Heart left ventricle (tissue), 16 donors: ENCODE measurements at regions not wholly inside any gene's neighbourhood (a gene's known extent, or its start where the extent isn't known, plus 50 kb on each side); places are given as distances from the start of the nearest gene placed in this dataset.

ENCODE experiments used
- ATAC-seq, 4 donors: fragments of 200-7000 bp; cut with Tn5 transposase; one replicate each; pipeline ENCODE4 v1.9.1; 2020 to 2022; ENCODE audit warnings: moderate library complexity in 4 of 4, mild to moderate bottlenecking in 3 of 4, moderate number of reproducible peaks in 1 of 4
- DNase-seq, 5 donors: peaks; one replicate each; pipeline ENCODE4 v3.0.0-alpha.2; 2020
- H3K27ac ChIP-seq, 12 donors: fragments of 200-600 bp; sonication (generic) in 4 of 12; one replicate each; pipeline versions ENCODE4 v1.5.0 to v1.8.0; 2016 to 2022; ENCODE audit warnings: mild to moderate bottlenecking in 2 of 12
- H3K27me3 ChIP-seq, 9 donors: fragments of 200-600 bp; sonication (generic) in 2 of 9; one replicate each; pipeline versions ENCODE4 v1.5.1 to v1.8.0; 2016 to 2022; ENCODE audit warnings: mild to moderate bottlenecking in 3 of 9
- H3K36me3 ChIP-seq, 9 donors: fragments of 200-600 bp; sonication (generic) in 2 of 9; one replicate each; pipeline versions ENCODE4 v1.5.0 to v1.8.0; 2018 to 2022; ENCODE audit warnings: mild to moderate bottlenecking in 2 of 9
- H3K4me1 ChIP-seq, 12 donors: fragments of 200-600 bp; sonication (generic) in 4 of 12; one replicate each; pipeline versions ENCODE4 v1.5.0 to v1.8.0; 2016 to 2022; ENCODE audit warnings: mild to moderate bottlenecking in 3 of 12
- H3K4me3 ChIP-seq, 12 donors: fragments of 200-600 bp; sonication (generic) in 4 of 12; one replicate each; pipeline versions ENCODE4 v1.5.0 to v1.8.0; 2017 to 2022; ENCODE audit warnings: mild to moderate bottlenecking in 9 of 12, moderate library complexity in 4 of 12
- H3K9me3 ChIP-seq, 12 donors: fragments of 200-600 bp; sonication (generic) in 4 of 12; one replicate each; pipeline versions ENCODE4 v1.5.0 to v1.8.0; 2016 to 2022; ENCODE audit warnings: mild to moderate bottlenecking in 1 of 12
- CTCF ChIP-seq, 12 donors: fragments of 200-600 bp; sonication (generic) in 4 of 12; IDR thresholded peaks; one replicate each; pipeline versions ENCODE4 v1.5.0 to v1.8.0; 2018 to 2022; ENCODE audit warnings: antibody characterized with exemption in 12 of 12, mild to moderate bottlenecking in 5 of 12
- POLR2A ChIP-seq, 2 donors: fragments of 450-650 bp; IDR thresholded peaks; one replicate each; pipeline ENCODE4 v1.6.1; 2017; ENCODE audit warnings: antibody characterized with exemption in 2 of 2, mild to moderate bottlenecking in 2 of 2, moderate library complexity in 2 of 2
- WGBS, 4 donors: extraction: QIAGEN DNeasy Blood & Tissue Kit in 2 of 4; methylation state at CpG; one replicate each; pipeline versions ENCODE4 v1.1.5 to v1.1.7; 2013 to 2018; 5-methylcytosine and 5-hydroxymethylcytosine counted together
- intact Hi-C, 10 donors: fragments of 100-400 bp; cut with DNase I; formaldehyde crosslinking; loops; one replicate each; pipeline versions ENCODE4 v1.11.1 to v1.14.2; 2022
- donor health status: ischemic (EF 13 %, LVEDD 7.1; RV severe dilation, severe dysfunction).
- donor health status: healthy with polysubstance abuse.
- donor health status: DM: no; HTN: yes; CAD: no.
- donor health status: DM: no; HTN: no; CAD: no.
- donor health status: ischemic (EF 25% LVEDD 6.9; RV normal size, moderate dysfunction).
- donor health status: ischemic (EF 25% LVEDD 5.7; RV mildly dilated, moderate dysfunction).
- donor health status: healthy.
- donor health status: DM: yes; HTN: yes; CAD: no.
- donor health status: ischemic (EF 35%, LVEDD 5.7; RV mildly dilated, moderate dysfunction).
- donor health status: nonischemic (EF 11% LVEDD 7.7; RV severe dilation, severe dysfunction).
- donor health status: DM: yes; HTN: yes; CAD: no.
- donor health status: PGD.
- donor health status: ischemic (EF 29% LVEDD 5.4; RV normal size, mild dysfunction).
- donor health status: nonischemic (EF 23%, LVEDD 6.1; RV moderate dilation, normal function).

- Histone ChIP-seq H3K27ac (no peak overlapping the region), H3K4me3 (no peak overlapping the region), H3K4me1 (no peaks in the 10 kb centered on the region), H3K36me3 (no peaks in the 10 kb centered on the region), H3K9me3 (no peaks in the 10 kb centered on the region), H3K27me3 (peaks cover 0 to 6% (median 0%) of the 10 kb centered on the region in 9 donors)
- TF ChIP-seq CTCF (IDR thresholded peaks at IDR 0.05) (no peak), POLR2A (IDR thresholded peaks at IDR 0.05) (no peak)
- DNase-seq (no peak), ATAC-seq (no peak)
- intact Hi-C loops: loop anchor here in 1 of 10 donors (10.0 kb wide), 2 partner anchors 181 to 1291 kb away; no protein-coding TSS in a partner anchor
- 70 to 79% (median 77%) methylated on average over 7 of the region's 7 CpGs for WGBS, 4 donors
Measured at GRCh38 chr9:19513671-19514275, 105.0 kb downstream of the ACER2 start.

GRCh38 chr9:19512103-19512832 lies 103.5 kb downstream of the ACER2 start:
- H3K4me1 ChIP-seq: no peaks in the 10 kb centered on the region
- no peak overlapping the region for H3K27ac ChIP-seq
- H3K4me3 ChIP-seq: no peak overlapping the region
- WGBS, 4 donors: 69 to 76% (median 72%) methylated on average over 7 of the region's 7 CpGs
- H3K27me3 ChIP-seq: peaks cover 0 to 6% (median 0%) of the 10 kb centered on the region in 9 donors
- no peak for DNase-seq
- intact Hi-C loops: loop anchor here in 1 of 10 donors (10.0 kb wide), 2 partner anchors 183 to 1293 kb away; no protein-coding TSS in a partner anchor
- TF ChIP-seq CTCF (IDR thresholded peaks at IDR 0.05) (no peak), POLR2A (IDR thresholded peaks at IDR 0.05) (no peak)
- no peak for ATAC-seq
- no peaks in the 10 kb centered on the region for H3K9me3 ChIP-seq
- no peaks in the 10 kb centered on the region for H3K36me3 ChIP-seq

GRCh38 chr9:19511694-19512093 lies 102.9 kb downstream of the ACER2 start:
- Histone ChIP-seq H3K27me3 (peaks cover 0 to 6% (median 0%) of the 10 kb centered on the region in 9 donors), H3K4me3 (no peak overlapping the region), H3K9me3 (no peaks in the 10 kb centered on the region), H3K4me1 (no peaks in the 10 kb centered on the region), H3K36me3 (no peaks in the 10 kb centered on the region), H3K27ac (no peak overlapping the region)
- no peak for TF ChIP-seq CTCF (IDR thresholded peaks at IDR 0.05)
- no peak for TF ChIP-seq POLR2A (IDR thresholded peaks at IDR 0.05)
- intact Hi-C loops: loop anchor here in 1 of 10 donors (10.0 kb wide), 2 partner anchors 183 to 1293 kb away; no protein-coding TSS in a partner anchor
- DNase-seq (no peak), ATAC-seq (no peak)
- 80 to 94% (median 85%) methylated on average over 3 of the region's 3 CpGs for WGBS, 4 donors

DNA sequence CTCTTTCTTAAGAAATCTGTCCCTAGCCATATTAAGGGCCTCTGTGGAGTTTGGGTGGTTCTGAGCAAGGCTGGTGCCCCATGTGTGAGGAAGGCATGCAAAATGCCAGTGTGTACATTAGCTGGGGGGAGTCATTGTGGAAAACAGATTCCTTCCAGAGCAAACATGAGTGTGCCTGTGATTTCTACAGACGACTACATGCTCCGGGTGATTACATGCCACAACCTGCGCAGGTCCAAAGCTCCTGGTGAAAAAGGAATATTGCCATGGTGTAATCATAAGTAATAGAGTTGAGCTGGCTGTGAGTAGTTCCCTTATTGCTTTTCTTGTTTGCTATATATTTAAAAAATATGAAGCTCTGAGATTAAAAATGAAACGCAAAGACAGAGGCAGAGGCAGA lies 102.1 kb downstream of the ACER2 start:
- no peak overlapping the region for H3K4me3 ChIP-seq
- peaks cover 0 to 6% (median 0%) of the 10 kb centered on the region in 9 donors for H3K27me3 ChIP-seq
- no peaks in the 10 kb centered on the region for H3K36me3 ChIP-seq
- H3K4me1 ChIP-seq: no peaks in the 10 kb centered on the region
- intact Hi-C loops: loop anchor here in 1 of 10 donors (10.0 kb wide), 2 partner anchors 184 to 1294 kb away; no protein-coding TSS in a partner anchor
- DNase-seq (no peak), ATAC-seq (no peak)
- 76 to 91% (median 84%) methylated on average over 4 of the region's 4 CpGs for WGBS, 4 donors
- TF ChIP-seq POLR2A (IDR thresholded peaks at IDR 0.05): no peak
- TF ChIP-seq CTCF (IDR thresholded peaks at IDR 0.05): no peak
- no peaks in the 10 kb centered on the region for H3K9me3 ChIP-seq
- no peak overlapping the region for H3K27ac ChIP-seq
